HL-60 (cell line): ENCODE measurements at regions not wholly inside any gene's neighbourhood (a gene's known extent, or its start where the extent isn't known, plus 50 kb on each side); places are given as distances from the start of the nearest gene placed in this dataset.

Experiments used
- CTCF ChIP-seq: IDR thresholded peaks from one replicate; pipeline ENCODE4 v1.5.1; 2011; ENCODE audit warnings: low read length, control low read depth, inconsistent platforms; ENCODE audit not compliant: insufficient read depth
- POLR2AphosphoS5 ChIP-seq: IDR thresholded peaks from 2 replicates; pipeline ENCODE4 v1.6.1; 2012; ENCODE audit warnings: low read depth
- REST ChIP-seq: IDR thresholded peaks from 2 replicates; pipeline ENCODE4 v1.6.1; 2012; ENCODE audit warnings: low read depth; ENCODE audit not compliant: insufficient replicate concordance

- TF ChIP-seq CTCF (peak; percentile 44), REST (no peak), POLR2AphosphoS5 (no peak)
Observed at GRCh38 chr4:15238720-15239119, 189.1 kb upstream of the C1QTNF7 start.
